Natural killer cell (primary cell): ENCODE measurements at regions not wholly inside any gene's neighbourhood (a gene's known extent, or its start where the extent isn't known, plus 50 kb on each side); places are given as distances from the start of the nearest gene placed in this dataset.

Experiments
- ATAC-seq, 3 donors: fragments of 150-1000 bp in 2 of 3; fragments of 200-7000 bp in 1 of 3; cut with Tn5 transposase; 1 replicate in 1 of 3; 2 replicates in 2 of 3; pipeline ENCODE4 v1.10.0; 2021; ENCODE audit warnings: mild to moderate bottlenecking in 2 of 3, moderate library complexity in 2 of 3
- DNase-seq, 2 donors: peaks; one replicate each; pipeline versions ENCODE4 v3.0.0 to v3.0.0-alpha.2; 2013 to 2021; ENCODE audit warnings: mixed read lengths in 1 of 2
- H3K27ac ChIP-seq: one replicate; pipeline ENCODE4 v1.5.1; 2013; ENCODE audit warnings: mild to moderate bottlenecking, low read length
- H3K27me3 ChIP-seq: one replicate; pipeline ENCODE4 v1.6.1; 2013; ENCODE audit warnings: low read length; ENCODE audit not compliant: control insufficient read depth, insufficient read depth
- H3K36me3 ChIP-seq: one replicate; pipeline ENCODE4 v1.6.1; 2013; ENCODE audit warnings: low read length; ENCODE audit not compliant: control insufficient read depth, insufficient read depth
- H3K4me1 ChIP-seq: one replicate; pipeline ENCODE4 v1.6.1; 2013; ENCODE audit warnings: low read length; ENCODE audit not compliant: control insufficient read depth, insufficient read depth
- H3K4me3 ChIP-seq: one replicate; pipeline ENCODE4 v1.5.1; 2013; ENCODE audit warnings: low read length
- H3K9me3 ChIP-seq: one replicate; pipeline ENCODE4 v1.6.1; 2013; ENCODE audit warnings: low read length; ENCODE audit not compliant: control insufficient read depth, insufficient read depth
- H3K27ac Mint-ChIP-seq, 2 donors: one replicate each; pipeline ENCODE4 v1.8.0; 2022; ENCODE audit warnings: mild to moderate bottlenecking in 2 of 2, mixed read lengths in 2 of 2, moderate library complexity in 1 of 2
- H3K27me3 Mint-ChIP-seq, 2 donors: one replicate each; pipeline ENCODE4 v1.8.0; 2022; ENCODE audit warnings: low read depth in 2 of 2, mixed read lengths in 2 of 2
- H3K36me3 Mint-ChIP-seq: one replicate; pipeline ENCODE4 v1.8.0; 2022; ENCODE audit warnings: mixed read lengths
- H3K4me1 Mint-ChIP-seq, 2 donors: one replicate each; pipeline ENCODE4 v1.8.0; 2022; ENCODE audit warnings: mixed read lengths in 2 of 2
- H3K4me3 Mint-ChIP-seq: one replicate; pipeline ENCODE4 v1.8.0; 2022; ENCODE audit warnings: mild to moderate bottlenecking, moderate library complexity, mixed read lengths
- H3K9me3 Mint-ChIP-seq, 2 donors: one replicate each; pipeline ENCODE4 v1.8.0; 2022; ENCODE audit warnings: mixed read lengths in 2 of 2
- CTCF ChIP-seq: fragments of 200-600 bp; IDR thresholded peaks from one replicate; pipeline ENCODE4 v1.8.0; 2022; ENCODE audit warnings: antibody characterized with exemption
- WGBS: methylation state at CpG from one replicate; pipeline ENCODE4 v1.1.7; 2013; ENCODE audit warnings: missing lambda C conversion rate; ENCODE audit not compliant: insufficient coverage; 5-methylcytosine and 5-hydroxymethylcytosine counted together
- intact Hi-C: fragments of 100-400 bp; cut with micrococcal nuclease; formaldehyde crosslinking; loops from one replicate; pipeline ENCODE4 v1.14.2; 2022

- DNase-seq (peak; percentile 79 to 89), ATAC-seq (peak; percentile 78 to 89 (median 81))
- no peaks in the 10 kb centered on the region for H3K27me3 ChIP-seq
- peak overlapping the region in 1 of 2 donors; percentile 23 for H3K27ac Mint-ChIP-seq
- H3K27me3 Mint-ChIP-seq: peaks cover 8 to 9% of the 10 kb centered on the region in 2 donors
- 10% methylated on average over 10 of the region's 11 CpGs for WGBS
- H3K4me3 ChIP-seq: no peak overlapping the region
- H3K27ac ChIP-seq: no peak overlapping the region
- H3K9me3 Mint-ChIP-seq: no peaks in the 10 kb centered on the region
- peaks cover 44% of the 10 kb centered on the region for H3K4me1 ChIP-seq
- no peaks in the 10 kb centered on the region for H3K36me3 Mint-ChIP-seq
- H3K9me3 ChIP-seq: no peaks in the 10 kb centered on the region
- no peak overlapping the region for H3K4me3 Mint-ChIP-seq
- H3K4me1 Mint-ChIP-seq: peaks cover 32 to 34% of the 10 kb centered on the region in 2 donors
- peak; percentile 94 for TF ChIP-seq CTCF
- intact Hi-C loops: loop anchor here (1.0 kb wide), 1 partner anchor 239 kb away; no protein-coding TSS in a partner anchor
- H3K36me3 ChIP-seq: no peaks in the 10 kb centered on the region
Measured at GRCh38 chr4:153084980-153085630, 119.1 kb upstream of the TRIM2 start.

DNA sequence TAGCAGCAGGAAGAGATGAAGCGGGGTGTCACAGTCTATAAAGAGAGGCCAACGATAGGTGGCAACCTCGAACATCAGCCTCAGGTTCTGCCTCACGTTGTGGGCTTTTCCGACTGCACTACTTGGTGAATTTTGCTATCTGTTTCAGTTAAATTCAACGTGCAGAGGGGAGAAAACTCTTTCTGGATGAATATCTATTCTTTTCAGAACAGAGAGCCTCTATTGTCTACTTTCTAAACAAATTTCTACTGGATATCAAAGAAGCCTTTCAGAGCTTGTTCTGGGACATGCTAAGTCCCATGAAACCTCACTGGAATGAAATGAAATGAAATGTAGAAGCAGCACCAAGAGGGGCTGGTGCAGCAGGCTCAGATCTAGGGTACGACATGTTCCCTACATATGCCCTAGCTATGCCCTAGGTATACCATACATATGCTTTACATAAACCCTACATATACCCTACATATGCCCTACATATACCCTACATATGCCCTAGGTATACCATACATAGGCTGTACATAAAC lies 116.5 kb upstream of the TRIM2 start:
- 88% methylated on average over 7 of the region's 7 CpGs for WGBS
- TF ChIP-seq CTCF: no peak
- ATAC-seq: no peak
- no peaks in the 10 kb centered on the region for H3K36me3 Mint-ChIP-seq
- H3K27ac Mint-ChIP-seq: no peak overlapping the region
- Histone ChIP-seq H3K4me3 (no peak overlapping the region), H3K27ac (no peak overlapping the region), H3K4me1 (peaks cover 23% of the 10 kb centered on the region), H3K9me3 (no peaks in the 10 kb centered on the region), H3K36me3 (no peaks in the 10 kb centered on the region), H3K27me3 (no peaks in the 10 kb centered on the region)
- peaks cover 17 to 23% of the 10 kb centered on the region in 2 donors for H3K4me1 Mint-ChIP-seq
- H3K27me3 Mint-ChIP-seq: peaks cover 6 to 9% of the 10 kb centered on the region in 2 donors
- intact Hi-C loops: no loop called here
- no peaks in the 10 kb centered on the region for H3K9me3 Mint-ChIP-seq
- DNase-seq: no peak
- H3K4me3 Mint-ChIP-seq: no peak overlapping the region

- intact Hi-C loops: no loop called here
- peaks cover 7% of the 10 kb centered on the region for H3K4me1 ChIP-seq
- ATAC-seq (no peak), DNase-seq (no peak)
- no peaks in the 10 kb centered on the region for H3K9me3 Mint-ChIP-seq
- 92% methylated on average over 7 of the region's 7 CpGs for WGBS
- no peak overlapping the region for H3K4me3 ChIP-seq
- no peaks in the 10 kb centered on the region for H3K36me3 ChIP-seq
- H3K27ac ChIP-seq: no peak overlapping the region
- no peaks in the 10 kb centered on the region for H3K36me3 Mint-ChIP-seq
- no peak for TF ChIP-seq CTCF
- no peaks in the 10 kb centered on the region for H3K9me3 ChIP-seq
- H3K27me3 ChIP-seq: no peaks in the 10 kb centered on the region
- H3K4me3 Mint-ChIP-seq: no peak overlapping the region
- H3K27me3 Mint-ChIP-seq: peaks cover 6 to 9% of the 10 kb centered on the region in 2 donors
- peaks cover 7 to 12% of the 10 kb centered on the region in 2 donors for H3K4me1 Mint-ChIP-seq
- H3K27ac Mint-ChIP-seq: no peak overlapping the region
Measured at GRCh38 chr4:153089742-153090141, 114.5 kb upstream of the TRIM2 start.

DNA sequence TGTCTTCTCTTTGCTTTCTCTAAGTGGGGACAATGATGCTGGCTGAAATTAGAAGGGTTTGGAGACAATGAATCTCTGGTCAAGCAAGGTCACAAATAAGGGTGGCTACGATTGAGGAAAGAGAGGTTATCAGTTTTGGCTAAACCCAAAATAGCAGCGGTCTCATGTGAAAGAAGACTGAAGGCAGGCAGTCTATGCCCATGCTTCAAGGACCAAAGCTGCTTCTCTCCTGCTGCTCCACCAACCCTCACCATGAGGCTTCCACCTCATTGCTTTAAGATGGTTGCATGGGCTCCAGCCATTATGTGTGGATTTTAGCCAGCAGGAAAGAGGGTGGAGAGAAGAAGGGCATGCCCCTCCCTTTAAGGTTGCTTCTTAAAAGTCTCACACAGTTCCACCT lies 114.1 kb upstream of the TRIM2 start:
- 84% methylated on average over 2 of the region's 2 CpGs for WGBS
- no peaks in the 10 kb centered on the region for H3K36me3 Mint-ChIP-seq
- no peak for TF ChIP-seq CTCF
- Histone ChIP-seq H3K36me3 (no peaks in the 10 kb centered on the region), H3K27me3 (no peaks in the 10 kb centered on the region), H3K27ac (no peak overlapping the region), H3K4me1 (peaks cover 3% of the 10 kb centered on the region), H3K4me3 (no peak overlapping the region), H3K9me3 (no peaks in the 10 kb centered on the region)
- ATAC-seq (no peak), DNase-seq (no peak)
- H3K4me3 Mint-ChIP-seq: no peak overlapping the region
- peaks cover 5 to 9% of the 10 kb centered on the region in 2 donors for H3K27me3 Mint-ChIP-seq
- H3K4me1 Mint-ChIP-seq: peaks cover 5 to 9% of the 10 kb centered on the region in 2 donors
- intact Hi-C loops: no loop called here
- H3K27ac Mint-ChIP-seq: no peak overlapping the region
- no peaks in the 10 kb centered on the region for H3K9me3 Mint-ChIP-seq
